A673 (cell line): ENCODE measurements at regions not wholly inside any gene's neighbourhood (a gene's known extent, or its start where the extent isn't known, plus 50 kb on each side); places are given as distances from the start of the nearest gene placed in this dataset.

Experiments
- BruUV-seq: library from RNA; stranded (reverse); fragments of 400-500 nt; replicated peaks from 2 replicates; lab custom pipeline; 2021; lab: Mats Ljungman, UMichigan
- CTCF ChIA-PET: fragments of 300-600 bp; sonication (Branson Sonifier 250); formaldehyde crosslinking; loops from one replicate; lab custom pipeline; 2022; ENCODE audit warnings: antibody characterized with exemption; lab: Charles Lee
- POLR2A ChIA-PET: fragments of 300-600 bp; sonication (Branson Sonifier 250); formaldehyde crosslinking; loops from one replicate; lab custom pipeline; 2022; ENCODE audit warnings: antibody characterized with exemption; ENCODE audit not compliant: low non-redundant PET; lab: Charles Lee
- DNase-seq: peaks from one replicate; pipeline ENCODE4 v3.0.0-alpha.2; 2015; ENCODE audit warnings: low spot score
- H3K27ac ChIP-seq: fragments of 200-600 bp; sonication (generic); 2 replicates; pipeline ENCODE4 v1.5.1; 2016; ENCODE audit warnings: mixed run types, low read depth, mild to moderate bottlenecking, mixed read lengths, antibody characterized with exemption, low read length; ENCODE audit not compliant: poor library complexity, severe bottlenecking
- H3K27me3 ChIP-seq: fragments of 200-600 bp; sonication (generic); replicated peaks from 2 replicates; pipeline ENCODE4 v1.6.1; 2017; ENCODE audit warnings: mixed run types, low read depth, mild to moderate bottlenecking, mixed read lengths, antibody characterized with exemption, low read length; ENCODE audit not compliant: insufficient read depth, poor library complexity
- H3K36me3 ChIP-seq: fragments of 200-600 bp; sonication (generic); 2 replicates; pipeline ENCODE4 v1.6.1; 2016; ENCODE audit warnings: mixed run types, mild to moderate bottlenecking, mixed read lengths, antibody characterized with exemption, low read length; ENCODE audit not compliant: insufficient read depth, poor library complexity, severe bottlenecking
- H3K4me1 ChIP-seq: fragments of 200-600 bp; sonication (generic); 2 replicates; pipeline ENCODE4 v1.6.1; 2017; ENCODE audit warnings: mixed run types, mild to moderate bottlenecking, mixed read lengths, antibody characterized with exemption, low read length; ENCODE audit not compliant: insufficient read depth, poor library complexity, severe bottlenecking
- H3K4me3 ChIP-seq: fragments of 200-600 bp; sonication (generic); 2 replicates; pipeline ENCODE4 v1.5.1; 2016; ENCODE audit warnings: low read depth, mixed run types, mild to moderate bottlenecking, mixed read lengths, low read length; ENCODE audit not compliant: poor library complexity, severe bottlenecking
- H3K9me3 ChIP-seq: fragments of 200-600 bp; sonication (generic); 2 replicates; pipeline ENCODE4 v1.6.1; 2016; ENCODE audit warnings: mixed run types, low read depth, mild to moderate bottlenecking, mixed read lengths, antibody characterized with exemption, low read length; ENCODE audit not compliant: poor library complexity, severe bottlenecking
- EZH2 ChIP-seq: fragments of 200-600 bp; sonication (generic); IDR thresholded peaks from 2 replicates; pipeline ENCODE4 v1.6.1; 2017; ENCODE audit warnings: borderline replicate concordance, low read depth, mild to moderate bottlenecking, mixed read lengths, antibody characterized with exemption, low read length; ENCODE audit not compliant: poor library complexity, severe bottlenecking
- intact Hi-C: fragments of 100-400 bp; cut with micrococcal nuclease; formaldehyde crosslinking; loops from one replicate; pipeline ENCODE4 v1.10.0; 2022; ENCODE audit not compliant: unreplicated experiment
- TF ChIP-seq, protein P1 (sequence below): fragments of 300-800, 200-600 bp; sonication (generic); conservative IDR thresholded peaks from 2 replicates; pipeline ENCODE4 v1.5.1; 2017; ENCODE audit warnings: low read depth, mild to moderate bottlenecking, antibody characterized with exemption, low read length, moderate library complexity, mixed read lengths

DNA sequence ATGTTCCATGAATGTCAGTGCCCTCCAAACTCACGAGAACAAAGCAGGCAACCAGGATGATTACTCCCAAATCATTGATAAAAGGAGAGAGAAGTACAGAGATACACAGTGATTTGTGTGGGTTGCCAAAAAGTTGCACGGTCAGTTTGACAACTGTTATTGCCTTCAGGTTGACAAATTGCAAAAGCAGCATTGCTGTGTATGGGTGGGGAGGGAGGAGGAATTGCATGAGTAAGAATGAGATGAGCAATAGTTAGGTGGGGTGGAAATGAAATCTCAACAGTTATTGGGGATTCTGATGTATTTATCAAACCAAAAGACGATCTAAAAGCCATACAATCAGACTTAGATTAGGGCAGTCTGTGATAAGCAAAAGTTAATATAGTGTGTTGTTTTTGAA lies 93.7 kb downstream of the NTMT2 start:
- Histone ChIP-seq H3K9me3 (no peaks in the 10 kb centered on the region), H3K4me3 (no peak overlapping the region), H3K4me1 (no peaks in the 10 kb centered on the region), H3K27me3 (no peaks in the 10 kb centered on the region), H3K36me3 (no peaks in the 10 kb centered on the region), H3K27ac (no peak overlapping the region)
- intact Hi-C loops = no loop called here
- ChIA-PET CTCF (no interaction called here), POLR2A (no interaction called here)
- TF ChIP-seq EZH2 = no peak
- TF ChIP-seq, protein P1, sequence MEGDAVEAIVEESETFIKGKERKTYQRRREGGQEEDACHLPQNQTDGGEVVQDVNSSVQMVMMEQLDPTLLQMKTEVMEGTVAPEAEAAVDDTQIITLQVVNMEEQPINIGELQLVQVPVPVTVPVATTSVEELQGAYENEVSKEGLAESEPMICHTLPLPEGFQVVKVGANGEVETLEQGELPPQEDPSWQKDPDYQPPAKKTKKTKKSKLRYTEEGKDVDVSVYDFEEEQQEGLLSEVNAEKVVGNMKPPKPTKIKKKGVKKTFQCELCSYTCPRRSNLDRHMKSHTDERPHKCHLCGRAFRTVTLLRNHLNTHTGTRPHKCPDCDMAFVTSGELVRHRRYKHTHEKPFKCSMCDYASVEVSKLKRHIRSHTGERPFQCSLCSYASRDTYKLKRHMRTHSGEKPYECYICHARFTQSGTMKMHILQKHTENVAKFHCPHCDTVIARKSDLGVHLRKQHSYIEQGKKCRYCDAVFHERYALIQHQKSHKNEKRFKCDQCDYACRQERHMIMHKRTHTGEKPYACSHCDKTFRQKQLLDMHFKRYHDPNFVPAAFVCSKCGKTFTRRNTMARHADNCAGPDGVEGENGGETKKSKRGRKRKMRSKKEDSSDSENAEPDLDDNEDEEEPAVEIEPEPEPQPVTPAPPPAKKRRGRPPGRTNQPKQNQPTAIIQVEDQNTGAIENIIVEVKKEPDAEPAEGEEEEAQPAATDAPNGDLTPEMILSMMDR = no peak
- BruUV-seq = no TSS peak
- no peak for DNase-seq

DNA sequence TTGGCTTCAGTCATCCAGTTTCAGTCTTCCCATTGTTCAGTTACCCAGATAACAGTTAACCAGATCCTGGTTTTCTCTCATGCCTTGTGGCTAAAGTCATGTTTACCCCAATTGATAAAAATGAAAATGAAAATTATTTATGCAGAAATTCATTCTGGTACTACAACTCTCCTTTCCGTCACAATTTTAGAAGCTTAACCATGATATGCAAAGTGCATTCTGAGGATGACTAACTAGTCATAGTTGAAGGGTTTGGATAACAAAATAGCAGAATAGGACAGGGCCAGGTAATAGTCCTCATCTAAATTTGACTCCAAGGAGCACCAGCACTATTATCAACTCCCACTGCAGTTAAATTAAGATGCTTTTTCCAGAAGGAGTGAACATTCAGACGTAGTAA lies 94.7 kb downstream of the NTMT2 start:
- H3K36me3 ChIP-seq = no peaks in the 10 kb centered on the region
- CTCF ChIA-PET = no interaction called here

DNA sequence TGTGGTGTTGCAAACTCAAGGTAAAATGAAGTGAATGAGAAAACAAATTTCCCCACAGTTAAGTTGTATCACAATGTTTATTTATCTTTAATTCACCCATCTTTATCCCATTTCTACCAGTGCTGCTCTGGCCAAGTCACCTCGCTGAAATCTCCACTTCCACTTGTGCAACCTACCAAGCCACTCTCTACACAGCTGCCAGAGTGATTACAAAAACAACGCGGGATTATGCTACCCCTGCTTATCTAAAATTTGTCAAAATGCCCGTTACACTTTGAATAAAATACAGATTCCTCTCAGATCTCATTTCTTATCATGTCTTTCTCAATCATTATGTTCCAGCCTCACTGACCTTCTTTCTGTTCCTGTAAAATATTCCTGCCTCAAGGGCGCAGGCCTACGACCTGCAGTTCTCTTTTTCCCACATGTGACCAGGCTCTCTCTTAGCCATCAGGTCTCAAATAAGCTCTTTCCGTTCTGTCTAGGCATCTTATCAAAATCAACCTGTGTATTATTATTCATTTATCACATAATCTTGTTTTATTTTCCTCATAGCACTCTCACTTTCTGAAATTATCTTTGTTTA lies 95.6 kb downstream of the NTMT2 start:
- no peak for DNase-seq
- intact Hi-C loops = no loop called here
- H3K4me1 ChIP-seq = no peaks in the 10 kb centered on the region
- no peaks in the 10 kb centered on the region for H3K27me3 ChIP-seq
- TF ChIP-seq, protein P1 = no peak
- TF ChIP-seq EZH2 = no peak
- no TSS peak for BruUV-seq
- no peak overlapping the region for H3K27ac ChIP-seq
- ChIA-PET CTCF (no interaction called here), POLR2A (no interaction called here)
- H3K36me3 ChIP-seq = no peaks in the 10 kb centered on the region
- H3K9me3 ChIP-seq = no peaks in the 10 kb centered on the region
- no peak overlapping the region for H3K4me3 ChIP-seq

More for the DNA sequence above, 94.7 kb downstream of the NTMT2 start:
- H3K4me1 ChIP-seq = no peaks in the 10 kb centered on the region
- H3K27ac ChIP-seq = no peak overlapping the region
- no peaks in the 10 kb centered on the region for H3K27me3 ChIP-seq
- H3K4me3 ChIP-seq = no peak overlapping the region
- no peak for DNase-seq
- intact Hi-C loops = no loop called here
- TF ChIP-seq EZH2 = no peak
- TF ChIP-seq, protein P1 = no peak
- H3K9me3 ChIP-seq = no peaks in the 10 kb centered on the region
- POLR2A ChIA-PET = no interaction called here
- BruUV-seq = no TSS peak
